H7 (cell line): ENCODE measurements at regions not wholly inside any gene's neighbourhood (a gene's known extent, or its start where the extent isn't known, plus 50 kb on each side); places are given as distances from the start of the nearest gene placed in this dataset.

Experiments
- DNase-seq: peaks from one replicate; pipeline ENCODE4 v3.0.0; 2012
- H3K27me3 ChIP-seq: 2 replicates; pipeline ENCODE4 v1.6.0; 2011; ENCODE audit warnings: mild to moderate bottlenecking, low read length; ENCODE audit not compliant: control insufficient read depth, insufficient read depth
- H3K36me3 ChIP-seq: replicated peaks from 2 replicates; pipeline ENCODE4 v1.5.1; 2011; ENCODE audit warnings: low read length; ENCODE audit not compliant: control insufficient read depth, insufficient read depth
- H3K4me3 ChIP-seq: 2 replicates; pipeline ENCODE4 v1.5.1; 2011; ENCODE audit warnings: low read depth, mild to moderate bottlenecking, control low read depth, low read length, moderate library complexity; ENCODE audit not compliant: insufficient read depth

DNA sequence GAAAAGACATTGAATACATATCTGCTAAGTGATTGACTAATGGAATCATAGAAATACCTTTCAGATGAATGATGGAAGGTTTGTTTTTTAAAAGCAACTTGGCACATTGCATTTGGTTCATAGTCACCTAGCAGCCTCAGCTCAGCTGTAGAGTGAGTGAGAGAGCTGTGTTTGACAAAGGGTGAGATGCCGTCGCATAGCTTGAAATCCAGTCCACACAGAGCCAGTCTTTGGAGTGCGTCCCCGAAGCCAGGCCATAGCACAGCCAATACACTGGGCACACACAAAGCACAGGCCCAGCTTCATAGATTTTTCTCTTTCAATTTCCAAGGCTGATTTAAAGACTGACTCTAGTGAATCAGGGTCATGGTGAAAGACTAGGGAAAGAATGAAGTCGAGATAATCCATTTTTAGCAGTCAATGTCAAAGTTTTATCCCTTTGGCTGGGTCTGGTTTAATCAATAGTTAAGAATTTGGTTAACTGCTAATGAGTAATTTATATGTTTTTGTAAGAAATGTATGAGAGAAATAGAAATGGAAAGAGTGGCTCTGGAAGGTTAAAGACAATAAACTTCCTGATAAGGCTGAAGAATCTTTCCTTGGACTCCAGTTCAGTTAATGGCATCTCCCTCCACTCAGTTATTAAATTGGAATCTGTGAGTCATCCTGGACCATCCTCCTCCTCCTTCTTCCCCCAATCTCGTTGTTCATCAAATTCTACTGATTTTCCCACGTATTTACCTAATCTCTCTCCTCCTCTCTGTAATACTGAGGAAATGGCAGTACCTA, 101.2 kb upstream of the IRF2BP2 start:
- no peak overlapping the region for H3K4me3 ChIP-seq

GRCh38 chr1:234710381-234710780, 100.4 kb upstream of the IRF2BP2 start:
- no peaks in the 10 kb centered on the region for H3K36me3 ChIP-seq
- DNase-seq = no peak
- H3K4me3 ChIP-seq = no peak overlapping the region
- H3K27me3 ChIP-seq = no peaks in the 10 kb centered on the region

More for the DNA sequence above, 101.2 kb upstream of the IRF2BP2 start:
- Histone ChIP-seq H3K27me3 (no peaks in the 10 kb centered on the region), H3K36me3 (no peaks in the 10 kb centered on the region)
- no peak for DNase-seq

DNA sequence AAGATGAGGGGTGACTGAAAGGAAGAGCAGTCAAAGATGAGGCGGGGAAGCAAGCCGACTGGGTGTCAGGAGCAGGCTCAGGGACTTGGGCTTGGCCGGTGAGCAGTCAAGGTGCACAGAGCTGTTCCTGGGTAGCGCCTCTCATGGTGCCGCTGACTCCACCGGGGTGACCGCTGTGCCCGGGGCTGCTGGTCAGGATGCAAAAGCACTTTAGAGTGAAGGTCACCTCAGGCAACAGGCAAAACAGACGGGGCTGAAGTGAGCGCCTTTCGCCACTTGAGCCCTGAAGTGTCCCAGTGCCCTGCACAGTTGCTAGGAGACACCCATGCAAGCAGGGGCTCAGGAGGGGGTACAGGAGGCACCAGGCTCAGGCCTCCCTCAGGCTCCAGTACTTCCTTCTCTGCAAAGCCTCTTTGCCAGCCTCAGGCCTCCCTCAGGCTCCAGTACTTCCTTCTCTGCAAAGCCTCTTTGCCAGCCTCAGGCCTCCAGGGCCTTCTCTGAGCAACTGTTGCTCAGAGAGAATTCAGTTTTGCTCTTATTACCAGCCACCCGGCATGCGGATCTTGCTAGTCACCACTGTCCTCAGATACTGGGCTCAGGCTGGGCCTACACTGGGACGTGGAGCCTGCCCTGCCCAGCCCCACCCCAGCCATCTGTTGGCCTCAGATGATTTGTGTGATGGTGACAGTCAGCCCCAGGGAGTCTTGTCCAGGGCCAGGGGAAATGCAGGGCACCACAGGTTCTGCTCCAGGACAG, 99.7 kb upstream of the IRF2BP2 start:
- H3K27me3 ChIP-seq = no peaks in the 10 kb centered on the region
- no peak overlapping the region for H3K4me3 ChIP-seq
- no peaks in the 10 kb centered on the region for H3K36me3 ChIP-seq
- DNase-seq = no peak

GRCh38 chr1:234708700-234709395, 98.9 kb upstream of the IRF2BP2 start:
- H3K4me3 ChIP-seq = no peak overlapping the region
- no peaks in the 10 kb centered on the region for H3K36me3 ChIP-seq
- no peaks in the 10 kb centered on the region for H3K27me3 ChIP-seq
- DNase-seq = no peak

DNA sequence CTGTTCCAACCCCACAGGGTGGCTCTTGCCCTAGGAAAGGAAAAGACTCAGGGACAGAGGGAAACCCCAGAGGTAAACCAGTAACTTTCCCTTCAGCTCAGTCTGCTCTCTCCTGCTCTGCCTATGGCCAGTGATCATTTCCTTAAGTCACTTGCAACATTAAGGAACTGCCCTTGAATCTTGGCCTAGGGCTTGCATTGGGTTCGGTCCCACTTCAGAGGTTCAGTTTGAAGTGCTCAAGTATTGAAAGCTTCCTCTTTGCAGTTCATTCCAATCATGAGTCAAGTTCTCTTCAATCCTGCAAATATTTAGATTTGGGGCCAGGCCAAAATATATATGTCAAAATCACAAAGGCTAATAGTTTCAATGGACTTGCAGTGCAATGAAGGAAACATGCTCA, 97.7 kb upstream of the IRF2BP2 start:
- Histone ChIP-seq H3K36me3 (no peaks in the 10 kb centered on the region), H3K4me3 (no peak overlapping the region), H3K27me3 (no peaks in the 10 kb centered on the region)
- no peak for DNase-seq

GRCh38 chr1:234706931-234707330, 97.0 kb upstream of the IRF2BP2 start:
- no peaks in the 10 kb centered on the region for H3K36me3 ChIP-seq
- no peaks in the 10 kb centered on the region for H3K27me3 ChIP-seq
- no peak overlapping the region for H3K4me3 ChIP-seq
- no peak for DNase-seq

DNA sequence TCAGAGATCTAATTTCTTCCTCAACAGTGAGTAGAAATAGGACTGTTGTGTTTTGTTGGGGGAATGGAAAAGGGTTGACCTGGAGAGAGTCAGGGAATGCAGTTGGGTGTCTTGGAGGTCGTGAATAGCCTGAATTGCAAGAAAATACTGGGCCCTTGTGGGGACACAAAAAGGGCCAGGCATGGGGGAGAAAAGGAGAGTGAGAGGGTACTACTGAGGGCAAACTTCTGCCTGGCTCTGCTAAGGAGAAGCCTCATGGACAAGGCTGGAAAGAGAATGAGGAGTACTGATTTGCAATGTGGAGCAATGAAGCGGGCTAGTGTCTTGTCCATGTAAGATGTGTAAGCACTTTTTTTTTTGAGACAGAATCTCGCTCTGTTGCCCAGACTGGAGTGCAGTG, 96.2 kb upstream of the IRF2BP2 start:
- H3K27me3 ChIP-seq = no peaks in the 10 kb centered on the region

DNA sequence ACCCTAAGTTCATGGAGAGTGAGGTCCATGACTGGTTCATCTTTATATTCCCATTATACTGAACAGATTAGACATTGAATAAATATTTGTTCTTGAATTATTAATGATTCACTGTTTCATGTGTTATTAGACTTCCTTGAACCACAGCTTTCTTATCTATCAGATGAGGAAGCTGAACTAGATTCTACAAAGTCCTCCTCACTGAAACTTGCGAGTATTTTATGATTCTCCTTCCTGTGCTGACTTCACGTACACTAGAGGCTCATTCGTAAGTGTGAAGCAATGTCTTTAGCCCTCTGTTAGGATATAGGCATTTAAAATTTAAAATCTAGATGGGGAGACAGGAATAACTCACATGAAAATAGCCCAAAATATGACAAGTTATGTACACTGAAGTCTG, 95.6 kb upstream of the IRF2BP2 start:
- H3K36me3 ChIP-seq = no peaks in the 10 kb centered on the region
- no peaks in the 10 kb centered on the region for H3K27me3 ChIP-seq
- H3K4me3 ChIP-seq = no peak overlapping the region
- DNase-seq = no peak

More for the DNA sequence above, 96.2 kb upstream of the IRF2BP2 start:
- Histone ChIP-seq H3K4me3 (no peak overlapping the region), H3K36me3 (no peaks in the 10 kb centered on the region)
- DNase-seq = no peak

DNA sequence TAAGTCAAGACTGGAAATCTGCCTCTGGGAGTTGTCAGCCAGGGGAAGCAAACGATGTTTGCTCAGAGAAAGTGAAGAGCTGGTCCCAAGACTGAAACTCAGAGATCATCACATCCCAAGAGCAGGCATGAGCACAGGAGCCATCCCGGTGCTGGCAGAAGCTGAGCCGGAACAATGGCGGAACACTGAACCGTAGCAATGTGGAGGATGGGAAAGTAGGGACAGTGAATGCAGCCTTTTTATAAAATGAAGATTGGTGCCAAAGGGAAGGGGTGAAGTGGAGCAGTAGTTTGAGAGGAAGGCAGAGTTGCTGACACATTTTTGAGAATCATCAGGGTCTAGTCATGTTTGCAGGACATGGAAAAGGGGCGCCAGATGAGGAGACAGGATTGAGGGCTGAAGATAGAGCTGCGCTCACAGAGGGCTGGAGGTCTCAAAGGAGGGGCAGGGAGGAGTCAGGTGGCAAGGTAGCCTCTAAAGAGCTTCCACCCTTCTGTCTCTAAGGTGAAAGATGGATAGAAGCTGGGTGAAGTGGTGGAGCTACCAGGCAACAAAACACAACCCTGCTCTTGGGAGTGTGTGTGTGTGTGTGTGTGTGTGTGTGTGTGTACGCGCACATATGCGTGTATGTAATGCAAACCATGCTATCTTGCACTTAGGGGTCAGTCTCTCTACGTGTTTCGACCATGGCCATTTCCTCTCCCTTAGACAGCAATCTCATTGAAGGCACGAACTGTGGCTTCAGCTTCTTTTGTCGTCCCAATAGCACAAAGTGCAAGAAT, 94.3 kb upstream of the IRF2BP2 start:
- no peak overlapping the region for H3K4me3 ChIP-seq
- no peaks in the 10 kb centered on the region for H3K36me3 ChIP-seq
- no peak for DNase-seq
- no peaks in the 10 kb centered on the region for H3K27me3 ChIP-seq

GRCh38 chr1:234702342-234703000, 92.5 kb upstream of the IRF2BP2 start:
- H3K27me3 ChIP-seq = no peaks in the 10 kb centered on the region
- DNase-seq = no peak
- H3K36me3 ChIP-seq = no peaks in the 10 kb centered on the region
- no peak overlapping the region for H3K4me3 ChIP-seq

- H3K4me3 ChIP-seq = no peak overlapping the region
- H3K36me3 ChIP-seq = no peaks in the 10 kb centered on the region
- H3K27me3 ChIP-seq = no peaks in the 10 kb centered on the region
- no peak for DNase-seq
Observed at GRCh38 chr1:234701737-234702341, 91.9 kb upstream of the IRF2BP2 start.

DNA sequence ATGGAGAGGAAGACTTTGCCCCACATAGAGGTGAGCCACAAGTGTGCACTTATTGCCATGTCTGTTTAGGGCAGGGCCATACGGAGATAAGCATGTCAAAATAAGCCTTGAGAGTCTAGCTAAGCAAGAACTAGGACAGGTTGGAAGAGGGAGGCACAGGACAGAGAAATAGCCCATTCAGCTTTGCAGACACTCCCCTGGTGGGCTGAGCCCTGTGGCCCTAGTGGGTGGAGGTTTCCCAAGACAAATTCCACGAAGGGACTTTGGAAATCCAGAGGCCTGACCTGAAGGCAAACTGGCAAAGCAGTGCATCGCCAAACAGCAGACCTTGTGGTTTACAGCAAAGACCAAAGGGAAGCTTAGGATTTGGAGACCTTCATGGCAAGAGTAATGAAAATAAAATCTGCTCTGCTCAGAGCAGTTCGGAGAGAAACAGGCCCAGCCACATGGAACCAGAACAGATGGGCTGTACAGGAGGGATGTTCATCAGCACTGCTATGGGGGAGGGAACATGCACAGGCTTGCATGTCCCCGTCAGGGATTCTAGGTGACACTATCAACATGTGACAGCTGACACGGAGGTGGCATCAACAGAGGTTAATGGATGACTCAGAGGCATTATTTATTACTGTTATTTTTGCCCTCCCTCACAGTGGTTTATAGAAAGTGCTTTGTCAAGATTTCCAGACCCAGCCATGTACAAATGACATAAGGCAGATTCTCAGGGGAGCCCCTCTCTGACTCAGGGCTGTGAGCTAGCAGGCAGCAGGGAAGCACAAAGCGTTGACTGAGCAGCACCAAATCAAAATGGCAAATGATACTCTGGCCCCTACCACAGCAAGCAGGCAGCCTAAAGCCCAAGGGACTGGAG, 90.1 kb upstream of the IRF2BP2 start:
- H3K36me3 ChIP-seq = no peaks in the 10 kb centered on the region
- DNase-seq = no peak
- H3K27me3 ChIP-seq = no peaks in the 10 kb centered on the region; the same call in 1 of the 2 replicates
- no peak overlapping the region for H3K4me3 ChIP-seq

DNA sequence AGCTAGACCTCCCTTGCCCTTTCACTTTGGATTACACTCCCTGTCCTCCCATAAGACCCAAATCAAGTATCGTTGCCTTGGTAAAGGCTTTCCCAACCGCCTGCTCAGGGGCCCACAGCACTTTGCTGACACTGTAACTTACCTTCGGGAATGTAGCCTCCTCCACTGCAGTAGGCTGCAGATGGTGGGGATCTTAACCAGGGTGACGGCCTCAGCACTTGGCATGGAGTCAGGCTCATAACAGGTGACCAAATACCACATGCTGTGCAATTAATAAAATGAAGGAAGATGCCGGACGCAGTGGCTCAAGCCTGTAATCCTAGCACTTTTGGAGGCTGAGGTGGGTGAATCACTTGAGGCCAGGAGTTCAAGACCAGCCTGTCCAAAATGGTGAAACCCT, 88.7 kb upstream of the IRF2BP2 start:
- H3K27me3 ChIP-seq = no peaks in the 10 kb centered on the region; the same call in 1 of the 2 replicates
- H3K36me3 ChIP-seq = no peaks in the 10 kb centered on the region
- H3K4me3 ChIP-seq = no peak overlapping the region
- no peak for DNase-seq
